ENCODE measurements at regions not wholly inside any gene's neighbourhood (a gene's known extent, or its start where the extent isn't known, plus 50 kb on each side); places are given as distances from the start of the nearest gene placed in this dataset.

- no peak for DNase-seq
Measured at GRCh38 chr5:89281211-89281610, 398.2 kb upstream of the MEF2C start.

GRCh38 chr5:89280103-89281037 lies 397.4 kb upstream of the MEF2C start:
- no peak for DNase-seq

GRCh38 chr5:89279391-89280036 lies 396.5 kb upstream of the MEF2C start:
- no peak for DNase-seq

- DNase-seq: no peak
Measured at GRCh38 chr5:89277816-89278215, 394.8 kb upstream of the MEF2C start.

GRCh38 chr5:89276566-89277305 lies 393.8 kb upstream of the MEF2C start:
- DNase-seq: no peak

- DNase-seq: no peak
Measured at GRCh38 chr5:89275066-89275855, 392.3 kb upstream of the MEF2C start.

GRCh38 chr5:89273289-89273688 lies 390.3 kb upstream of the MEF2C start:
- no peak for DNase-seq

- no peak for DNase-seq
Measured at GRCh38 chr5:89270901-89271300, 387.9 kb upstream of the MEF2C start.

GRCh38 chr5:89269721-89270120 lies 386.7 kb upstream of the MEF2C start:
- no peak for DNase-seq

GRCh38 chr5:89268460-89268859 lies 385.5 kb upstream of the MEF2C start:
- no peak for DNase-seq

- DNase-seq: no peak
Measured at GRCh38 chr5:89267788-89268187, 384.8 kb upstream of the MEF2C start.

GRCh38 chr5:89265511-89266179 lies 382.7 kb upstream of the MEF2C start:
- no peak for DNase-seq

- no peak for DNase-seq
Measured at GRCh38 chr5:89263846-89264245, 380.9 kb upstream of the MEF2C start.

- no peak for DNase-seq
Measured at GRCh38 chr5:89262030-89262429, 379.0 kb upstream of the MEF2C start.

GRCh38 chr5:89260254-89260653 lies 377.3 kb upstream of the MEF2C start:
- no peak for DNase-seq

GRCh38 chr5:89255845-89256463 lies 373.0 kb upstream of the MEF2C start:
- DNase-seq: no peak

- DNase-seq: no peak
Measured at GRCh38 chr5:89253666-89254352, 370.8 kb upstream of the MEF2C start.

GRCh38 chr5:89246864-89247263 lies 363.9 kb upstream of the MEF2C start:
- no peak for DNase-seq

- DNase-seq: no peak
Measured at GRCh38 chr5:89246252-89246651, 363.3 kb upstream of the MEF2C start.

GRCh38 chr5:89243611-89244010 lies 360.6 kb upstream of the MEF2C start:
- DNase-seq: no peak

GRCh38 chr5:89241186-89241585 lies 358.2 kb upstream of the MEF2C start:
- DNase-seq: no peak

Measured in CD4-positive, alpha-beta T cell treated with Interleukin-17A for 1 hour (primary cell).